HG03135 (cell line): ENCODE measurements at regions not wholly inside any gene's neighbourhood (a gene's known extent, or its start where the extent isn't known, plus 50 kb on each side); places are given as distances from the start of the nearest gene placed in this dataset.

Experiments used
- ATAC-seq: cut with Tn5 transposase; IDR thresholded peaks from one replicate; pipeline ENCODE4 v1.9.1; 2021; ENCODE audit warnings: mild to moderate bottlenecking, moderate library complexity; ENCODE audit not compliant: unreplicated experiment

DNA sequence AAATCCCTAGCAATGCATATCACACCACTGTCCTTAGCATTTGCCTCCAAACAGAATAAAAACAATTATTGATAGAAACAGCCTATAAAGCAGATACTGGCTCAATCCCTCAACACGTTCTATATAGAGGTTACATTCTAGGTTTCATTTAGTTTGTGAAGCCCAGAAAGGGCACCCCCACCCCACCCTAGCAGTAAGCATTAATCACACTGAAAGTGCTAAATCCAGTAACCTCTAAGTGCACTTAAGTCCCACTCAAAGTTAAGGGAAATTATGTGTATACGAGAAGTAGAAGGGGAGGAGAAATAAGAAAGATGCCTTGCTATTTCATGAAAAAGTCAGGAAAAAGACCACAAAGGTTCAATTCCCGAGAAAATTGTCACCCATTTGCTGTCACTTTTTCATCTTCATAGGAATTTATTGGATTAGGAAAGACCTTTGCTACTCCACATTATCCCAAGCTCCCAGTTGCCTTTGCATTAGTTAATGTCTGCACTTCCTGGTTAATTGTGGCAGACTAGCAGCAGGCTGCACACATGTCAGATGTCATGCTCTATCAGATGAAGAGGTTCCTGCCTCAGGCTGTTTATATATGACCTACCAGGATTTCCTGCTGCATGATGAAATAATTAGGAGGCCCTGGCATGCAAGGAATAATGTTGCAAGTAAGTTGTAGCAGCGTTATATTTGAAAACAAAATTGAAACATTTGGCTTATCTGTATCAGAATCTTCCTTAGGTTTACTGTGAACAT, 54.5 kb upstream of the LHX8 start:
- no peak for ATAC-seq

DNA sequence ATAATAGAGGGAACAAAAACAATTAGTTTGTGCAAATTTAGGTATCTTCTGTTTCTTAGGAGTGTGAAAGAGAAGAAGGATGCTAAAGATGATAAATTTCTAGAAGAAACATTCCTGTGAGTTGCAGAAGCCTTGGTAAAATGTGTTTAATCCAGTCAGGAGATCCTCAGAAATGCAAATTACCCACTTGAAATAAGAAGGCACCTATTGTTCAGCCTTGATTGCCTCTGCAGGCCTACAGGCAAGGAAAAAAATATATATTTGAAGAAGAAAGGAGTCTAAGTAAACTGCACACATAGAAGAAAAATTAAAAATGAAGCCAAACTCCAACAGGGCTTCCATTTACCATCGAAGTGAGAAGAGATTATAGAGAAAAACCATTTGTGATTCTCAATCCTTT, 51.0 kb upstream of the LHX8 start:
- no peak for ATAC-seq

DNA sequence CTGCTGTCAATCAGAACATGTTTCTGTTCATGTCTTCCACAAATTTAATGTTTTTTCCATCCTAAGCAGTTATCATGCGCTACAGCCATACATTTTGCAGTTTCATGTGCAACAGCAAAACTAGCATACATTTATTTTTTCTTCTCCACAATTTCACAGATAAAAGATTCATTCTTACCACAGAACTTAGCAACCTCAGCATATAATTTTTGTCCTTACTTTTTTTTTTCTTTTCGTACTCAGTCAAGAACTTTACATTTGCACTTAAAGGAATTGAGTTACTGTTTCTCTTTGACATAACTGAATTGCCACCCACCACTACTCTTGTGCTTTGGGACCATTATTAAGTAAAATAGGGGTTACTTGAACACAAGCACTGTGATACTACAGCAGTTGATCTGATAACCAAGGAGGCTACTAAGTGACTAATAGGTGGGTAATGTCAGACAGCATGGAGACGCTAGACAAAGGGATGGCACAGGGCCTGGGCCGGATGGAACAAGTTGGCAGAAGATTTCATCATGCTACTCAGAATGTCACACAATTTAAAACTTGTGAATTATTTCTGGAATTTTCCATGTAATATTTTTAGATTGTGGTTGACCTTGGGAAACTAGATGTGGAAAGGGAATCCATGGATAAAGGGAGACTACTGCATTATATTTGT, 50.2 kb upstream of the LHX8 start:
- no peak for ATAC-seq
